ENCODE measurements at regions not wholly inside any gene's neighbourhood (a gene's known extent, or its start where the extent isn't known, plus 50 kb on each side); places are given as distances from the start of the nearest gene placed in this dataset.

GRCh38 chr13:73201626-73202025, 142.8 kb downstream of the KLF5 start:
- in situ Hi-C loops (cut with MboI; ENCODE audit: low sequenced_read_pairs): no loop called here

GRCh38 chr13:73198991-73199411, 140.2 kb downstream of the KLF5 start:
- in situ Hi-C loops (cut with MboI; ENCODE audit: low sequenced_read_pairs): no loop called here

DNA sequence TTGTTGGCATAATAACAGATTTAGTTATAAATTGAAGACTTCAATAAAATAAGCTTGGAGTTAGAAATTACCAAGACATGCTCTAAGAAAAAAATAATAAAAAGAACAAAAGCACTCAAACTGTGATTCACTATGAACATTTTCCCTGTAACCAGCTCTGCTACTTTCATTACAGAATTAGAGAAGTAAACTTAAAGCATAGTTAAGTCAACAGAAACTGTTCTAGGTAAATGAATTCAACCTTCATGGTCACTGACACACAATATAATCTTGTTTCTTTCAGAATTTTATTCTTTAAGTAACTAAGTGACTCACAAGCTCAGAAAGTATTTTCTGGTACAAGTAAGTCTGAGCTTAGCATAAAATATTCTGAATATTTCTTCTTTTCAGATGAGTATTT, 136.3 kb downstream of the KLF5 start:
- in situ Hi-C loops (cut with MboI; ENCODE audit: low sequenced_read_pairs): no loop called here

GRCh38 chr13:73194310-73194709, 135.5 kb downstream of the KLF5 start:
- in situ Hi-C loops (cut with MboI; ENCODE audit: low sequenced_read_pairs): no loop called here

- in situ Hi-C loops (cut with MboI; ENCODE audit: low sequenced_read_pairs): no loop called here
Observed at GRCh38 chr13:73193554-73193953, 134.7 kb downstream of the KLF5 start.

- in situ Hi-C loops (cut with MboI; ENCODE audit: low sequenced_read_pairs): no loop called here
Observed at GRCh38 chr13:73190477-73190876, 131.7 kb downstream of the KLF5 start.

DNA sequence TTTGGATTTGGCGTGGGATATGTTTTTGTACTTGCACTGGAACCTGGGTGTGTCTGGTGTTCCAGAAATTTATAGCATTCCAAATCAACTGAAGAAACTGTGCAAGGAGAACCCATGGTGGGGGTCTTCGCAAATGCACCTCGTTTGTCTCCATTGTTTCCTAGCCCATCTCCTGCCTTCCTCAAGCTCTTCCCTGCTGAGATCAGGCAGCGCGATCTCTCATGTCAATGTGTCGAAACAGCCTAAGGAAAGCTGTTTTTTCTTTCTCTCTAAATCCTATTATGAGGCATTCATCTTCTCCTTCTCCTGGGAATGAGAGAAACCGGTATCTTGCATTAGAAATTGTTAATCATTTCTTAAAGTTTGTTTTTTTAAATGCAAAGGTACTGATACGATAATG, 131.0 kb downstream of the KLF5 start:
- in situ Hi-C loops (cut with MboI; ENCODE audit: low sequenced_read_pairs): no loop called here

- in situ Hi-C loops (cut with MboI; ENCODE audit: low sequenced_read_pairs): no loop called here
Observed at GRCh38 chr13:73189362-73189761, 130.6 kb downstream of the KLF5 start.

GRCh38 chr13:73187106-73187505, 128.3 kb downstream of the KLF5 start:
- in situ Hi-C loops (cut with MboI; ENCODE audit: low sequenced_read_pairs): no loop called here

GRCh38 chr13:73179650-73180274, 121.0 kb downstream of the KLF5 start:
- in situ Hi-C loops (cut with MboI; ENCODE audit: low sequenced_read_pairs): no loop called here

GRCh38 chr13:73177916-73178565, 119.2 kb downstream of the KLF5 start:
- in situ Hi-C loops (cut with MboI; ENCODE audit: low sequenced_read_pairs): no loop called here

DNA sequence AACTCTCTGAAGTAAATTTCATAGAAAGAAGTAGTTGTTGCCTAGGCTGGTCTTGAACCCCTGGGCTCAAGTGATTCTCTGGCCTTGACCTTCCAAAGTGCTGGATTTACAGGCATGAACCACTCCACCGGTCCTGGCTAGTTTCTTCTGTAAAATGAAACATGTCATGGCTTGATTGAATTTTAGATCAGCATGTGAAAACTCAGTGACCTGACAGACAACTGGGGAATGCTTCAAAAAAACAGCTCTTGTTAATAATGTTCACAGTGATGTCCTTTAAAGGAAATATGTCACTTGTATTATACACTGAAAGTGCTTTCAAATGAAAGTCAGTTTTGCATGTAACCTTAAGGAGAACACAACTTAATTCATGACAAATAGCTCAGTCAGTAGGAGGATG, 118.2 kb downstream of the KLF5 start:
- in situ Hi-C loops (cut with MboI; ENCODE audit: low sequenced_read_pairs): no loop called here

DNA sequence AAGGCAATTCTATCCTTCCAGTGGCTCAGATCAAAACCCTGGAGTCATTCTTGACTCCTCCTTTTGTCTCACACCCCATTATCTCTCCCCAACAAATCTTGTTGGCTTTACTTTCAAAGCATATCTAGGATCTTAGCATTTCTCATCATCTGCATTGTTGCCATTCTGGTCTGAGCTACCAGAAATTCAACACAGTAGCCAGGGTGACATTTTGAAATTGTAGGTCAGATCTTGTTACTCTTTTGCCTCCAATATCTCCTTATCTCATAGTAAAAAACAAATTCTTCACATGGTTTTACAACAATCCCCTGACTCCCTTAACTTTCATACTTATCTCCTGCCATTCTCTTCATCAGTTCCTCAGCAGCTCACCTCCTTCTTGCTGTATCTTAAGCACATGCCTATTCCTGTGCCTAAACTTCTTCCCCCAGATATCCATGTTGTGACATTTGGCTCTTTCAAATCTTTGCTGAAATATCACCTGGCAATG, 115.8 kb downstream of the KLF5 start:
- in situ Hi-C loops (cut with MboI; ENCODE audit: low sequenced_read_pairs): no loop called here

DNA sequence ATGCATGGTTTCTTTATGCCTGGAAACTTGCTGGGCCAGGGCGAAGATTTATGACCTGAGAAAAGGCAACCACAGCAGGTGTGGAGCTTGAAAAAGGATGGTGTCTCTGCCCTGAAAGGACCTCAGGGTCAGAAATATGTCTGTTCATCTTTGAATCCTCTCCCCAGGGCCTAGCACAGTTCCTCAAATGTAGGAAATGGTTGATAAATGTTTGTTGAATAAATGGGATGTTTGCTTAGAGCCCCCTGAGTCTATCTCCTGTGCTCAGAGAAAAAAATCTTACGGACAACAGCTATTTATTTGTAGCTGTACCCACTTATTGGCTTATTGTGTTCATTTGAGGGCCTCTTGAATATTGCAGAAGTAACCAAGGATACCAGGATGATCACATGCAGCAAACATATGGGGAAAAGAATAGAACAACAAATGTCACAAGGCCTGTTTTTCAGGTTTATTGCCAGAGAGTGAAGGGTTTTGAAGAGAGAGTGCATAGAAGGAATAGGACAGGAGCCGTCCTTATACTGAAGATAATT, 114.5 kb downstream of the KLF5 start:
- in situ Hi-C loops (cut with MboI; ENCODE audit: low sequenced_read_pairs): no loop called here

DNA sequence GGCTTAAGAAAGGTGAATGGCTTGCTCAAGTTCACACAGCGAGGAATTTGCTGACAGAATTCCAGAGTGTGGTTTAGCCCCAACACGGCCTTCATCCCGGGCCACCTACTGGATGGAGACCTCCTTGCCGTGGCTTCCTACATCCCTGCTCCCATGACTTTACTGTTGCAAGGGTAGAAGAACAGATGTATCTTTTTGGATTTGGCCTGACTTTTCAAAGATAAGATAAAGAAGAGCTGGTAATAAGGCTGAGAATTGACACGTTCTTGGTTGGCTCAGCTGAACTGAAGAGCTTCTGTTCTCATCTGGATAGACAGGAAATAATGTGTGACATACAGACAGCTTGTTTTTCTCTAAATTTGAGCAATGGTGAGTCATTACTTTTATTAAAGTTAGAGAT, 113.1 kb downstream of the KLF5 start:
- in situ Hi-C loops (cut with MboI; ENCODE audit: low sequenced_read_pairs): no loop called here

- in situ Hi-C loops (cut with MboI; ENCODE audit: low sequenced_read_pairs): no loop called here
Observed at GRCh38 chr13:73171271-73171682, 112.5 kb downstream of the KLF5 start.

DNA sequence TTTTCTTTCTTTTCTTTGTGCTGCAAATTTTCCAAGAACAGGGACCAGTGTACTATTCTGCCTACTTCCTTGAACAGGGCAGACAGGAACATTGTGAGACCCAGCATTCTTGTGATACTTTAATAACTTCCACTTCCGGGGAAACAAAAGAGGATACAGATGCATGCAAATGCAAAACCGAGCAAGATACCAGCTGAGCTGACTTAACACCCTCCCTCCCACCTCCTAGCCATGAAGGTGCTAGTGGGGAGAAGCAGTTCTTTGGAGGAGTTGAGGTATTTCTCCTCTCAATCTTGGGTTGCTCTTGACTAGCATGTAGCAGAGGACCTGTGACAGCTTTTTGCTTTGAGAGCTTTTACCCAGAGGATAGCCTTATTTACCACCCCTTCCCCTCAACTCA, 111.2 kb downstream of the KLF5 start:
- in situ Hi-C loops (cut with MboI; ENCODE audit: low sequenced_read_pairs): no loop called here

GRCh38 chr13:73168953-73169401, 110.2 kb downstream of the KLF5 start:
- in situ Hi-C loops (cut with MboI; ENCODE audit: low sequenced_read_pairs): no loop called here

GRCh38 chr13:73168226-73168952, 109.6 kb downstream of the KLF5 start:
- in situ Hi-C loops (cut with MboI; ENCODE audit: low sequenced_read_pairs): no loop called here

DNA sequence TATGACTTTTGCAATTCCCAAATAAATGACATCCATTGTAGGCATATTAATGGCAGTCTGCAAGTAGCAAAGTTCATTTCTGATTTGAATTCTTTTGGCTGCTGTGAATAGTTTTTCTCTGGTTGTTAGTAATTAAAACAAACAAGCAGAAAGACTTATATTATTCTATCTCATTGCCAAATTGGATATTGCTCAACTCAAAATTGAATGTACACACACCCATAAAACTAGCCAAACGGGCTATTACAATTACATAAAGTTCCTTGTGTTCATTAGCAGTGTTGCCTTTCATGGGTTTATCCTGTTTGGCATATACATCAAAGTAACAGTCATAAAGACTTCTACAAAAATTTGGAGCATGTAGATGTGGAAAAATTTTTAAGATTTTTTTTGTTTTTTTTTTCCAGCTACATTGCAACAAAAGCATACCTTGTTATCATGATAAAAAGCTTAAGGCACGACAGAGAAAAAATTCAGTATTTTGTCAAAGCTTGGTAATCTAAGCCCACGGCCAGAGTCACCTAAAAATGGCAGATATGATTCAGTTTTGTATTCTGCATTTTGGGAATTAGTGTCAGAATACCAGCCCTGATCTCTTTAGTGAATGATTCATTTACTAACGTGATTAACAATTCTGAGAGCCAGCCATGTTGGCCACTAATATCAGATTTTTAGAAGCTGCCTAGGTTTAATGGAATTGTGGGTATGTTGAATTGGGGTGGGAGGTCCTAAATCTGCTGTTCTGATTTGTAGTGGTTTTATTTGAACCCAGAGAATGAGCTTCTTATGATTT, 108.4 kb downstream of the KLF5 start:
- in situ Hi-C loops (cut with MboI; ENCODE audit: low sequenced_read_pairs): no loop called here

- in situ Hi-C loops (cut with MboI; ENCODE audit: low sequenced_read_pairs): no loop called here
Observed at GRCh38 chr13:73166204-73166603, 107.4 kb downstream of the KLF5 start.

Measured in HL-60/S4 (cell line).